ENCODE measurements at regions not wholly inside any gene's neighbourhood (a gene's known extent, or its start where the extent isn't known, plus 50 kb on each side); places are given as distances from the start of the nearest gene placed in this dataset.

- no peak overlapping the region for H3K4me2 ChIP-seq (ENCODE audit: low read length)
- H3K4me3 ChIP-seq (ENCODE audit: low read depth, low read length, poor library complexity, severe bottlenecking), result no peak overlapping the region
- intact Hi-C loops (cut with micrococcal nuclease; ENCODE audit: unreplicated experiment), result no loop called here
- no peaks in the 10 kb centered on the region for H3K36me3 ChIP-seq (ENCODE audit: insufficient read depth, low read length)
- DNase-seq (ENCODE audit: low spot score), result no peak
- no peak overlapping the region for H3K27ac ChIP-seq (ENCODE audit: low read depth, low read length, poor library complexity, severe bottlenecking)
- H3K9me2 ChIP-seq (ENCODE audit: insufficient read depth, low read length), result no peaks in the 10 kb centered on the region
- H2AFZ ChIP-seq (ENCODE audit: low read length), result no peak overlapping the region
- no peaks in the 10 kb centered on the region for H3K9me3 ChIP-seq (ENCODE audit: low read length)
- ChIA-PET POLR2A (interaction anchor here (0.7 kb wide), 1 partner anchor 18 kb away, joined by 3 read pairs; no protein-coding TSS in a partner anchor), CTCF (ENCODE audit: unreplicated experiment) (no interaction called here)
- no peaks in the 10 kb centered on the region for H3K4me1 ChIP-seq (ENCODE audit: insufficient read depth, low read length, poor library complexity, severe bottlenecking)
- H3K79me2 ChIP-seq (ENCODE audit: insufficient read depth, low read depth, low read length), result no peaks in the 10 kb centered on the region
- no peak for TF ChIP-seq CTCF (conservative IDR thresholded peaks at IDR 0.05; ENCODE audit: low read length)
- TF ChIP-seq EZH2phosphoT487 (IDR thresholded peaks at IDR 0.05; ENCODE audit: borderline replicate concordance, low read depth, low read length), result no peak
- BruUV-seq (replicated peaks), result no TSS peak
- no peaks in the 10 kb centered on the region for H4K20me1 ChIP-seq (ENCODE audit: insufficient read depth, low read length)
Observed at GRCh38 chr4:20384456-20384855, 132.8 kb downstream of the SLIT2 start.

- no peak for DNase-seq (ENCODE audit: low spot score)
Observed at GRCh38 chr4:20386001-20386740, 134.5 kb downstream of the SLIT2 start.

More at GRCh38 chr4:20386001-20386740, 134.5 kb downstream of the SLIT2 start:
- no TSS peak for BruUV-seq (replicated peaks)
- H2AFZ ChIP-seq (ENCODE audit: low read length), result no peak overlapping the region
- no peaks in the 10 kb centered on the region for H4K20me1 ChIP-seq (ENCODE audit: insufficient read depth, low read length)
- no peaks in the 10 kb centered on the region for H3K79me2 ChIP-seq (ENCODE audit: insufficient read depth, low read depth, low read length)
- H3K4me2 ChIP-seq (ENCODE audit: low read length), result no peak overlapping the region
- ChIA-PET CTCF (ENCODE audit: unreplicated experiment) (no interaction called here), POLR2A (no interaction called here)
- intact Hi-C loops (cut with micrococcal nuclease; ENCODE audit: unreplicated experiment), result no loop called here
- no peaks in the 10 kb centered on the region for H3K36me3 ChIP-seq (ENCODE audit: insufficient read depth, low read length)
- no peak overlapping the region for H3K27ac ChIP-seq (ENCODE audit: low read depth, low read length, poor library complexity, severe bottlenecking)
- H3K4me3 ChIP-seq (ENCODE audit: low read depth, low read length, poor library complexity, severe bottlenecking), result no peak overlapping the region
- no peaks in the 10 kb centered on the region for H3K9me2 ChIP-seq (ENCODE audit: insufficient read depth, low read length)
- no peak for TF ChIP-seq EZH2phosphoT487 (IDR thresholded peaks at IDR 0.05; ENCODE audit: borderline replicate concordance, low read depth, low read length)
- TF ChIP-seq CTCF (conservative IDR thresholded peaks at IDR 0.05; ENCODE audit: low read length), result no peak
- no peaks in the 10 kb centered on the region for H3K4me1 ChIP-seq (ENCODE audit: insufficient read depth, low read length, poor library complexity, severe bottlenecking)
- H3K9me3 ChIP-seq (ENCODE audit: low read length), result no peaks in the 10 kb centered on the region

Measured in OCI-LY7 (cell line).